Stimulated activated CD8-positive, alpha-beta memory T cell treated with anti-CD3 and anti-CD28 coated beads, Interleukin-12 subunit alpha, Interleukin-12 subunit beta, amount 100 ng/mL, for 24 hours (primary cell): ENCODE measurements at regions not wholly inside any gene's neighbourhood (a gene's known extent, or its start where the extent isn't known, plus 50 kb on each side); places are given as distances from the start of the nearest gene placed in this dataset.
"Not testable (repeated sequence)": the region's sequence is repeated elsewhere in the genome, so short reads cannot be mapped to it uniquely, and the experiment has no call there.

Source experiments
- DNase-seq: peaks from one replicate; pipeline ENCODE4 v3.0.0-alpha.2; 2020; ENCODE audit errors: extremely low read depth

- DNase-seq: no peak
These were observed 198.4 kb upstream of the NR2F2 start for GRCh38 chr15:96132126-96132525.

DNA sequence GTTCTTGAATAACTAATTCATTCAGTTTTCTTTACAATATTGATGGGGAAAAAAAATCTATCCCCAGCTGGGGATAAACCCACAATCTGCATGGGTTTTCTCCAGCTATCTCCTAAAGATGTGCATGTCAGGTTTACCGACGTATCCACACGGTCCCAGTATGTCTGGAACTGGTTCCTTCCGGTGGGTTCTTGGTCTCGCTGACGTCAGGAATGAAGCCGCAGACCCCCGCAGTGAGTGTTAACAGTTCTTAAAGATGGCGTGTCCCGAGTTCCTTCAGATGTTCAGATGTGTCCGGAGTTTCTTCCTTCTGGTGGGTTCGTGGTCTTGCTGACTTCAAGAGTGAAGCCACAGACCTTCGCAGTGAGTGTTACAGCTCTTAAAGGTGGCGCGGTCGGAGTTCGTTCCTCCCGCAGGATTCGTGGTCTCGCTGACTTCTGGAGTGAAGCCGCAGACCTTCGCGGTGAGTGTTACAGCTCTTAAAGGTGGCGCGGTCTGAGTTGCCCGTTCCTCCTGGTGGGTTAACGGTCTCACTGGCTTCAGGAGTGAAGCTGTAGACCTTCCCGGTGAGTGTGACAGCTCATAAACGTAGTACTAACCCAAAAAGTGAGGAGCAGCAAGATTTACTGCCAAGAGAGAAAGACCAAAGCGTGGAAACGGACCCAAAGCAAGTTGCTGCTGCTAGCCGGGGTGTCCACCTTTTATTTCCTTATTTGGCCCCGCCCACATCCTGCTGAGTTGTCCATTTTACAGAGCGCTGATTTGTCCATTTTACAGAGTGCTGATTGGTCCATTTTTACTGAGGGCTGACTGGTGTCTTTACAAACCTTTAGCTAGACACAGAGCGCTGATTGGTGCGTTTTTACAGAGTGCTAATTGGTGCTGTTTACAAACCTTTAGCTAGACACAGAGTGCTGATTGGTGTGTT lies 195.1 kb upstream of the NR2F2 start:
- no peak for DNase-seq

- DNase-seq: no peak
These were observed 191.5 kb upstream of the NR2F2 start for GRCh38 chr15:96138985-96139384.

DNA sequence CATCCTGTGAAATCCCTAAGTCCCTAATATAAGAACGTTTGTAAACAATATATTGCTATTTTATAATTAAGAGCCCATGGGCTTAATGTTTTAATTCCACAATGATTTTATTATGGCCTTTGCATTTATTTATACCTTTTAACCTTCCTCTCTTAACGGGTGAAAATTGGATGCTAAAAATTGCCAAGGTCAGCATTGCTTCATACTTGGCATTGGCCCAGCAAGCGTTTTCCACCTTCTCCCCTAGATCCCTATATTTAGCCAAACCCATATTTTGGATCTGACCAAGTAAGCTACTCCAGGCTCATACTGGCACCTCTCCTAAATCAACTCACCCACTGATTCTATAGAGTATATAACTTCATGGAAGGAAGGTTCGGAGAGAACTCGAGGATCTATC lies 188.0 kb upstream of the NR2F2 start:
- DNase-seq: no peak

DNA sequence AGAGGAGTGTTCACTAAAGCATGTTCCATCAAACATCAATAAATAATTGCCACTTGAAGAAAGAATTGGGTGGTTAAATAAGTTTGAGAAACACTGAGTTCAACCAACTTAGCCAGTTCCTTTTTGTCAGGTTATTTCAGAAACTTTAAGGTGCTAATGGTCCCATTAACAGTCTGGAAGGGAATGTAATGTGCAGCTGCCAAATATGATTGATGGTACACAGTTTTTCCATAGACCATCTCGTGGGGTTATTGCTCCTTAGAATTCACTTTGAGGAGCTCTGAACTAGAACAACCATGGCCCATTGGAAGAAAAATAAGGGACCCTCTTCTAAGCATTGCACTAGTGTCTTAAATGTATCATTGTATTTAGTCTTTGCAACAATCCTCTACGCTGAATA lies 185.8 kb upstream of the NR2F2 start:
- DNase-seq: no peak

- no peak for DNase-seq
These were observed 183.8 kb upstream of the NR2F2 start for GRCh38 chr15:96146726-96147125.

DNA sequence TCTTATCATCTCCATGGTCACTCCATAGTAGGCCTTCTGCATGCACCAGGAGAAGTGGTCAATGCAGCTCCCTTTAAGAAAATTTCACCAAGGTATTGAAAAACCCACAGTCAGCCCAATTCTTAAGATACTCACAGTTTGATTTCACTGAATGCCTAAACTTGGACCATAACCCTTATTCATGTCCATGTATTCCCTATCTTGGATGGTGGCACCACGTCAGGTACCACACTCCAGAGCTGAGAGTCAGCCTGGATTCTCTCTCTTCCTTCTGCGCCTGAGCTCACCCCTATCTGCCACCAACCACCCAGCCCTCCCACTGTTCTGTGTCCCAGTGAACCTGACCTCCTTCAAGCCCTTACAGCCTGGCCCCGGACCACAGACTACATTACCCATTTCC lies 183.2 kb upstream of the NR2F2 start:
- DNase-seq: no peak

- no peak for DNase-seq
These were observed 180.2 kb upstream of the NR2F2 start for GRCh38 chr15:96150254-96150653.

- DNase-seq: not testable (repeated sequence)
These were observed 178.8 kb upstream of the NR2F2 start for GRCh38 chr15:96151749-96152148.

GRCh38 chr15:96153929-96154328 lies 176.6 kb upstream of the NR2F2 start:
- no peak for DNase-seq

DNA sequence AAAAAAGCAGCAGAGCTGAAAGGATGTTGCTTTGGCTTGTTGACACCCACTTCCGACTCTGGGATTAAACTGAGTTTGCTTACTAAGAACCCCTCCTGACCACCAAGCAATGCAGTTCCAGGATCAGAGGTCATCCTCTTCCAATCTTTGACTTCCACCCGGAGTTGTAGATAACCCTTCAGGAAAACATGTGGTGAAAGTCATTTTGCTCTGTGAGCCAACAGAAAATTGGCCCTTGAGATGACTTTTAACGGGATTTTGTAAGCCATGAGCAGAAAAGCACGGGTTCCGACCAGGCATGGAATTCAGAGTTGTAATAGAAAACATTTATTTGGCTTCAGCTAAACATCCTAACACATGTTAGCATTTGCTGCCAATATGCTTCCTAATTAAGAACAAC lies 171.6 kb upstream of the NR2F2 start:
- DNase-seq: no peak

DNA sequence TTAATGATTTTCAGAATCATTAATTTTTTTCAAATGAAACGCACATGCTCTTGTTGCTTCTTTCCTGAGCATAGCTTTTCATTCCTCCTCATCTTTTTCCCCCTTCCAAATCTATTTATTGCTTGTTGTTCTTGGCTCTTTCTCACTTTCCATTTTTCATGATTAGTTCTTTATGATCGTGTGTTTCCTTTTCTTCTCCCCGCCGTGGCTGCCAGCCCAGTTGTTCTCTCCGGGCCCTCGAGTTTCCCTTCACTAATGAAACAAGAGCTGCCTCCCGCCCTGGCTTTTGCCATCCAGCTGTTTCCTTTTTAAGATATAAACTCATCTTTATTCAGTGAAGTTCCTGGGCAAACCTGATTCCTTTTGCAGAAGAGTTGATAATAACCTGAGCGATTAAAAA lies 170.2 kb upstream of the NR2F2 start:
- no peak for DNase-seq

DNA sequence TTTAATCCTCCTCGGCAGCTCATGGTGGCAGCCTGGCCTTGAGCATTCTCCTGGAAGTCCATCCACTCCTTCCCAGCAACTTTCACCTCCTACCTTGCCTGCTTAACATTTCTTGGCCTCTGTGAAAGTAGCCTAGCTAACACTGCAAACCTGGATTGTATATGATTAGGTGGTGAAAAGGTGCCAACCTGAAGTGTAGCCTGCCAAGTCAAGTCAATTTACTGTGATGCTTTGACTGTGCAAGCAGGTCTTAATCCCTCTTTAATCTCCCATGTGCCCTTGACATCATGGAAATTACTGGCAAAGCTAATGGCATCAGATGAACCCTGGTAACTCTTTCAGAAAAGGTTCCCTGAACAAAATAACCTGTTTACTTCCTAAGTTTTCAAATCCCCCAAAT lies 169.7 kb upstream of the NR2F2 start:
- DNase-seq: no peak

GRCh38 chr15:96162322-96162721 lies 168.2 kb upstream of the NR2F2 start:
- no peak for DNase-seq

- DNase-seq: no peak
These were observed 165.4 kb upstream of the NR2F2 start for GRCh38 chr15:96165081-96165480.

- DNase-seq: no peak
These were observed 164.7 kb upstream of the NR2F2 start for GRCh38 chr15:96165775-96166174.

- DNase-seq: no peak
These were observed 164.0 kb upstream of the NR2F2 start for GRCh38 chr15:96166223-96167200.

DNA sequence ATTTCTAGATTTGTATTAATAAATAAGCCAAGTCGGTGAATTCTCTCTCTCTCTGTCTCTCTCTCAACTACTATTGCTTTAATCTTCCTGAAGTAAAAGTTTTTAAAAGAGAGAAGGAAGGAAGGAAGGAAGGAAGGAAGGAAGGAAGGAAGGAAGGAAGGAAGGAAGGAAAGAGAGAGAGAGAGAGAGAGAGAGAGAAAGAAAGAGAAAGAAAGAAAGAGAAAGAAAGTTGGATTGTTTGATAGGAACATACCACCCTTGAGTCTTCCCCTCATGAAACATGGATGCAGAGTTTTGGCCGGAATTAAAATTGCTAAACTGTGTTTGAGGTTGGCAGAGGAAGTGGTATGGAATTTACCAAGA lies 159.9 kb upstream of the NR2F2 start:
- DNase-seq: not testable (repeated sequence)

- no peak for DNase-seq
These were observed 159.3 kb upstream of the NR2F2 start for GRCh38 chr15:96170979-96171739.

- DNase-seq: no peak
These were observed 158.6 kb upstream of the NR2F2 start for GRCh38 chr15:96171853-96172296.

GRCh38 chr15:96172417-96172816 lies 158.1 kb upstream of the NR2F2 start:
- no peak for DNase-seq

- no peak for DNase-seq
These were observed 153.7 kb upstream of the NR2F2 start for GRCh38 chr15:96176831-96177230.
